CD4-positive, alpha-beta T cell treated with Interleukin-15 for 4 hours (primary cell): ENCODE measurements at regions not wholly inside any gene's neighbourhood (a gene's known extent, or its start where the extent isn't known, plus 50 kb on each side); places are given as distances from the start of the nearest gene placed in this dataset.

Experiments used
- DNase-seq: peaks from one replicate; pipeline ENCODE4 v3.0.0-alpha.2; 2020; ENCODE audit warnings: low spot score

- no peak for DNase-seq
Observed at GRCh38 chr1:83673312-83673711, 325.6 kb downstream of the TTLL7 start.

GRCh38 chr1:83671586-83671985 is 327.3 kb downstream of the TTLL7 start:
- no peak for DNase-seq

- no peak for DNase-seq
Observed at GRCh38 chr1:83670909-83671565, 327.9 kb downstream of the TTLL7 start.

GRCh38 chr1:83641796-83642443 is 357.0 kb downstream of the TTLL7 start:
- DNase-seq, result no peak

- DNase-seq, result no peak
Observed at GRCh38 chr1:83641206-83641658, 357.7 kb downstream of the TTLL7 start.

- no peak for DNase-seq
Observed at GRCh38 chr1:83639785-83640184, 359.1 kb downstream of the TTLL7 start.

GRCh38 chr1:83637586-83637985 is 361.3 kb downstream of the TTLL7 start:
- DNase-seq, result no peak

- no peak for DNase-seq
Observed at GRCh38 chr1:83637009-83637408, 361.9 kb downstream of the TTLL7 start.

GRCh38 chr1:83632906-83633305 is 366.0 kb downstream of the TTLL7 start:
- no peak for DNase-seq

- no peak for DNase-seq
Observed at GRCh38 chr1:83631851-83632250, 367.1 kb downstream of the TTLL7 start.

GRCh38 chr1:83627045-83627444 is 371.9 kb downstream of the TTLL7 start:
- no peak for DNase-seq

GRCh38 chr1:83626603-83627002 is 372.3 kb downstream of the TTLL7 start:
- no peak for DNase-seq

GRCh38 chr1:83625646-83626045 is 373.3 kb downstream of the TTLL7 start:
- no peak for DNase-seq

GRCh38 chr1:83620016-83620415 is 378.9 kb downstream of the TTLL7 start:
- DNase-seq, result no peak

GRCh38 chr1:83619170-83619896 is 379.6 kb downstream of the TTLL7 start:
- no peak for DNase-seq

- no peak for DNase-seq
Observed at GRCh38 chr1:83617883-83618282, 381.0 kb downstream of the TTLL7 start.

- no peak for DNase-seq
Observed at GRCh38 chr1:83615370-83615769, 383.6 kb downstream of the TTLL7 start.

- no peak for DNase-seq
Observed at GRCh38 chr1:83606416-83606955, 392.4 kb downstream of the TTLL7 start.

GRCh38 chr1:83596331-83596730 is 402.6 kb downstream of the TTLL7 start:
- DNase-seq, result no peak

GRCh38 chr1:83593073-83593472 is 405.9 kb downstream of the TTLL7 start:
- DNase-seq, result no peak

- no peak for DNase-seq
Observed at GRCh38 chr1:83588140-83588539, 410.8 kb downstream of the TTLL7 start.

- peak; percentile 2 for DNase-seq
Observed at GRCh38 chr1:83583351-83584014, 415.4 kb downstream of the TTLL7 start.
